Fibroblast of lung (primary cell): ENCODE measurements at regions not wholly inside any gene's neighbourhood (a gene's known extent, or its start where the extent isn't known, plus 50 kb on each side); places are given as distances from the start of the nearest gene placed in this dataset.
A peak's percentile ranks its signal among the peaks of the same experiment; 100 is the strongest.

Experiments used
- DNase-seq, 2 donors: peaks; one replicate each; pipeline versions ENCODE4 v3.0.0 to v3.0.0-alpha.2; 2010; ENCODE audit warnings: low read depth in 2 of 2
- H2AFZ ChIP-seq: 2 replicates; pipeline ENCODE4 v1.5.1; 2012; ENCODE audit warnings: low read length, control low read depth, inconsistent platforms
- H3K27ac ChIP-seq: 2 replicates; pipeline ENCODE4 v1.5.1; 2011; ENCODE audit warnings: low read length, control low read depth; ENCODE audit not compliant: insufficient read depth
- H3K27me3 ChIP-seq: 2 replicates; pipeline ENCODE4 v1.5.1; 2011; ENCODE audit warnings: mild to moderate bottlenecking, low read length; ENCODE audit not compliant: control insufficient read depth, insufficient read depth
- H3K36me3 ChIP-seq: 2 replicates; pipeline ENCODE4 v1.5.1; 2011; ENCODE audit warnings: low read length; ENCODE audit not compliant: control insufficient read depth, insufficient read depth
- H3K4me1 ChIP-seq: 2 replicates; pipeline ENCODE4 v1.5.1; 2011; ENCODE audit warnings: low read length; ENCODE audit not compliant: control insufficient read depth, insufficient read depth; ENCODE audit errors: extremely low read depth
- H3K4me2 ChIP-seq: 2 replicates; pipeline ENCODE4 v1.5.1; 2011; ENCODE audit warnings: low read length, control low read depth; ENCODE audit not compliant: insufficient read depth; ENCODE audit errors: extremely low read depth
- H3K4me3 ChIP-seq, 4 experiments: fragments of 200-600 bp in 1 of 4; sonication (generic) in 1 of 4; replicated peaks in 1 of 4; 2 replicates each; pipeline ENCODE4 v1.5.1; 2011 to 2016; ENCODE audit warnings: low read length in 4 of 4, low read depth in 3 of 4, mild to moderate bottlenecking in 3 of 4, control low read depth in 2 of 4, inconsistent platforms in 1 of 4, mixed read lengths in 1 of 4; ENCODE audit not compliant: insufficient read depth in 1 of 4; ENCODE audit errors: control extremely low read depth in 1 of 4
- H3K79me2 ChIP-seq: 2 replicates; pipeline ENCODE4 v1.5.1; 2012; ENCODE audit warnings: mild to moderate bottlenecking, low read length, inconsistent platforms; ENCODE audit not compliant: control insufficient read depth, insufficient read depth
- H3K9ac ChIP-seq: 2 replicates; pipeline ENCODE4 v1.5.1; 2011; ENCODE audit warnings: mild to moderate bottlenecking, low read length, control low read depth; ENCODE audit not compliant: insufficient read depth
- H3K9me3 ChIP-seq: 2 replicates; pipeline ENCODE4 v1.5.1; 2012; ENCODE audit warnings: low read depth, low read length; ENCODE audit not compliant: control insufficient read depth, insufficient read depth
- H4K20me1 ChIP-seq: 2 replicates; pipeline ENCODE4 v1.5.1; 2011; ENCODE audit warnings: low read length; ENCODE audit not compliant: control insufficient read depth, insufficient read depth; ENCODE audit errors: extremely low read depth
- EZH2 ChIP-seq: IDR thresholded peaks from 2 replicates; pipeline ENCODE4 v1.5.1; 2012; ENCODE audit warnings: low read length, control low read depth, mild to moderate bottlenecking; ENCODE audit errors: missing control alignments
- TF ChIP-seq, protein P1 (sequence below), 2 donors: IDR thresholded peaks in 1 of 2; conservative IDR thresholded peaks in 1 of 2; 1 replicate in 1 of 2; 2 replicates in 1 of 2; pipeline ENCODE4 v1.5.1; 2011 to 2012; ENCODE audit warnings: low read length in 2 of 2, control low read depth in 1 of 2, inconsistent platforms in 1 of 2, low read depth in 1 of 2, mild to moderate bottlenecking in 1 of 2

GRCh38 chr1:106571109-106571508 lies 485.4 kb upstream of the PRMT6 start:
- no peaks in the 10 kb centered on the region for H4K20me1 ChIP-seq
- peak in 1 of 2 donors; percentile 23 for DNase-seq
- no peak overlapping the region for H3K27ac ChIP-seq
- H3K79me2 ChIP-seq, result no peaks in the 10 kb centered on the region
- no peak for TF ChIP-seq EZH2
- TF ChIP-seq, protein P1, sequence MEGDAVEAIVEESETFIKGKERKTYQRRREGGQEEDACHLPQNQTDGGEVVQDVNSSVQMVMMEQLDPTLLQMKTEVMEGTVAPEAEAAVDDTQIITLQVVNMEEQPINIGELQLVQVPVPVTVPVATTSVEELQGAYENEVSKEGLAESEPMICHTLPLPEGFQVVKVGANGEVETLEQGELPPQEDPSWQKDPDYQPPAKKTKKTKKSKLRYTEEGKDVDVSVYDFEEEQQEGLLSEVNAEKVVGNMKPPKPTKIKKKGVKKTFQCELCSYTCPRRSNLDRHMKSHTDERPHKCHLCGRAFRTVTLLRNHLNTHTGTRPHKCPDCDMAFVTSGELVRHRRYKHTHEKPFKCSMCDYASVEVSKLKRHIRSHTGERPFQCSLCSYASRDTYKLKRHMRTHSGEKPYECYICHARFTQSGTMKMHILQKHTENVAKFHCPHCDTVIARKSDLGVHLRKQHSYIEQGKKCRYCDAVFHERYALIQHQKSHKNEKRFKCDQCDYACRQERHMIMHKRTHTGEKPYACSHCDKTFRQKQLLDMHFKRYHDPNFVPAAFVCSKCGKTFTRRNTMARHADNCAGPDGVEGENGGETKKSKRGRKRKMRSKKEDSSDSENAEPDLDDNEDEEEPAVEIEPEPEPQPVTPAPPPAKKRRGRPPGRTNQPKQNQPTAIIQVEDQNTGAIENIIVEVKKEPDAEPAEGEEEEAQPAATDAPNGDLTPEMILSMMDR (conservative IDR thresholded peaks at IDR 0.05 in 1 of 2, IDR thresholded peaks at IDR 0.05 in 1 of 2; ENCODE audit: low read depth in 1 of 2, low read length in 2 of 2), result no peak
- H3K27me3 ChIP-seq, result no peaks in the 10 kb centered on the region
- H3K9me3 ChIP-seq, result no peaks in the 10 kb centered on the region
- no peak overlapping the region for H2AFZ ChIP-seq
- no peak overlapping the region for H3K4me2 ChIP-seq
- H3K4me1 ChIP-seq, result no peaks in the 10 kb centered on the region
- H3K9ac ChIP-seq, result no peak overlapping the region
- H3K36me3 ChIP-seq, result no peaks in the 10 kb centered on the region
- H3K4me3 ChIP-seq, result no peak overlapping the region

DNA sequence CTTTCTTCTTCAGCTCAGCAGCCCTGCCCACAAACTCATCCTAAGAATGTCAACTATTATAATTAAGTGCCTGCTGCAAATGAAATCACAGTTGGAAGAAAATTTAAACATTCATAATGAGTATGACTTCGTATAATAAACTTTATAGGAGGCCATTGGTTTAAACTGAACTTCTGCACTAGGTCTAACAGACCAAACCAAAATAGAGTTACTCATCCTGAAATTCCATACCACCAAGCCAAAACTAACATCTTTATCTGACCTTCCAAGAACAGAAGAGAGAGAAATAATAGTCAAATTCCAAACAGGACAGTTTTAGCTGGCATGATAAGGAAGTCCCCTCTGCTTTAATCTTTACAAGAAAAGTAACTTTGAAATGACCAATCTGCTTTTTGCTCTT lies 472.4 kb upstream of the PRMT6 start:
- H3K4me2 ChIP-seq, result no peak overlapping the region
- DNase-seq, result peak in 1 of 2 donors; percentile 67
- H3K27ac ChIP-seq, result no peak overlapping the region
- no peak overlapping the region for H2AFZ ChIP-seq
- no peaks in the 10 kb centered on the region for H3K4me1 ChIP-seq
- no peaks in the 10 kb centered on the region for H3K9me3 ChIP-seq
- H4K20me1 ChIP-seq, result no peaks in the 10 kb centered on the region
- no peaks in the 10 kb centered on the region for H3K36me3 ChIP-seq
- no peaks in the 10 kb centered on the region for H3K79me2 ChIP-seq
- no peak overlapping the region for H3K4me3 ChIP-seq
- no peak overlapping the region for H3K9ac ChIP-seq
- TF ChIP-seq, protein P1 (conservative IDR thresholded peaks at IDR 0.05 in 1 of 2, IDR thresholded peaks at IDR 0.05 in 1 of 2; ENCODE audit: low read depth in 1 of 2, low read length in 2 of 2), result no peak
- TF ChIP-seq EZH2, result no peak
- H3K27me3 ChIP-seq, result no peaks in the 10 kb centered on the region

GRCh38 chr1:106584676-106585075 lies 471.8 kb upstream of the PRMT6 start:
- H3K4me2 ChIP-seq, result no peak overlapping the region
- no peaks in the 10 kb centered on the region for H3K9me3 ChIP-seq
- peak in 1 of 2 donors; percentile 5 for DNase-seq
- H2AFZ ChIP-seq, result no peak overlapping the region
- no peaks in the 10 kb centered on the region for H3K79me2 ChIP-seq
- no peaks in the 10 kb centered on the region for H4K20me1 ChIP-seq
- no peak overlapping the region for H3K27ac ChIP-seq
- no peak overlapping the region for H3K9ac ChIP-seq
- H3K36me3 ChIP-seq, result no peaks in the 10 kb centered on the region
- H3K27me3 ChIP-seq, result no peaks in the 10 kb centered on the region
- no peak overlapping the region for H3K4me3 ChIP-seq
- no peaks in the 10 kb centered on the region for H3K4me1 ChIP-seq
- TF ChIP-seq, protein P1 (conservative IDR thresholded peaks at IDR 0.05 in 1 of 2, IDR thresholded peaks at IDR 0.05 in 1 of 2; ENCODE audit: low read depth in 1 of 2, low read length in 2 of 2), result no peak
- TF ChIP-seq EZH2, result no peak
